ENCODE measurements at regions not wholly inside any gene's neighbourhood (a gene's known extent, or its start where the extent isn't known, plus 50 kb on each side); places are given as distances from the start of the nearest gene placed in this dataset.
A peak's percentile ranks its signal among the peaks of the same experiment; 100 is the strongest.

DNA sequence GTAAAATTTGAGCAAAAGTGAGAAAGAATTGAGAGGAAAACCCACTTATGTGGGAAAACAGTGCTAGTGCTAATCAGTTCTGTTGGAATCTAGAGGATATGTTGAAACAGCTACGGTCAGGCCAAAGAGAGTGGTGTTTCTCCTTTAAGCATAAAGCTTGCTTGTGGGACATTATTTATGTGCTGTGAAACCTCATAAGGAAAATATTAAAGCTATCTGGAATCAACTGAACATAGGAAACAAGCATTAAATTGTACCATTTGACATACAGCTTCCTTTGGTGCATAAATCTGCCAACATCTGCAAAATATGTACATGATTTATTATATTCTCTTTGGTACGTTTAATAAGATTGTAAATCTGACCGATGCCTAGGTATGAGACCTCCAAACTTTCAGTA, 182.5 kb upstream of the PDE10A start:
- TF ChIP-seq CTCF (IDR thresholded peaks at IDR 0.05): no peak
- Histone ChIP-seq H3K27me3 (no peaks in the 10 kb centered on the region), H3K27ac (no peak overlapping the region), H3K9me3 (no peaks in the 10 kb centered on the region), H3K4me3 (no peak overlapping the region), H3K4me1 (peaks cover 12% of the 10 kb centered on the region), H3K36me3 (no peaks in the 10 kb centered on the region), H3K9ac (ENCODE audit: low read depth in 2 of 2, low read length in 2 of 2) (no peak overlapping the region)
- no peak for DNase-seq
- intact Hi-C loops (cut with DNase I): no loop called here

DNA sequence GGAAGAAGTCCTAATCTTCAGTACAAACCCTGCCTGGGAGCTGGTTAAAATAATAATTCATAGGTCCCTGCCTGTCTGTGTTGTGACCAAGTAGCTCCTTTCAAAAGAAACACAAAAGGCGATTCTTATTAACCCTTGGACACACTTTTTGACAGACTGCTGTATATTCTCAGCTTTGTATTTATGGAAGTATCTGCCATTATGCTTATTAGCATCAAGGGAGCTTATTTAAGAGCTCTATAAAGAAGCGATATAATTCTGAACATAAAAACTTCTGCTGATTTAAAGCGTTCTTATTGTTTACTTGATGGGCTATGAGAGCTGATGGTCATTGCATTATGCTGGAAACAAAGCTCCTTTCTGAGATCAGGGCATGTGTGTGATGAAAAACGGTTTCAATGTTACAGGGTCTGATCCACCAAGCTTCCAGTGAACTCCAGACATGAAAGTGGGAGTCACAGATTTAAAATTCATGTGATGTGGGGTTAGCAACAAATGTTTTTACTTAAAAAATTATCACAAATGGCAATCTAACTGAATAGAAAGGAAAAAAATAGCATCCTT, 181.8 kb upstream of the PDE10A start:
- Histone ChIP-seq H3K36me3 (no peaks in the 10 kb centered on the region), H3K27me3 (no peaks in the 10 kb centered on the region), H3K9me3 (no peaks in the 10 kb centered on the region), H3K4me1 (peaks cover 12% of the 10 kb centered on the region), H3K27ac (no peak overlapping the region), H3K4me3 (no peak overlapping the region), H3K9ac (ENCODE audit: low read depth in 2 of 2, low read length in 2 of 2) (no peak overlapping the region)
- intact Hi-C loops (cut with DNase I): no loop called here
- TF ChIP-seq CTCF (IDR thresholded peaks at IDR 0.05): no peak
- no peak for DNase-seq

- no peaks in the 10 kb centered on the region for H3K36me3 ChIP-seq
- no peak for DNase-seq
- no peaks in the 10 kb centered on the region for H3K27me3 ChIP-seq
- peaks cover 12% of the 10 kb centered on the region for H3K4me1 ChIP-seq
- intact Hi-C loops (cut with DNase I): no loop called here
- no peak overlapping the region for H3K9ac ChIP-seq (ENCODE audit: low read depth in 2 of 2, low read length in 2 of 2)
- H3K27ac ChIP-seq: no peak overlapping the region
- no peaks in the 10 kb centered on the region for H3K9me3 ChIP-seq
- no peak overlapping the region for H3K4me3 ChIP-seq
- no peak for TF ChIP-seq CTCF (IDR thresholded peaks at IDR 0.05)
Measured at GRCh38 chr6:165844232-165844631, 181.2 kb upstream of the PDE10A start.

DNA sequence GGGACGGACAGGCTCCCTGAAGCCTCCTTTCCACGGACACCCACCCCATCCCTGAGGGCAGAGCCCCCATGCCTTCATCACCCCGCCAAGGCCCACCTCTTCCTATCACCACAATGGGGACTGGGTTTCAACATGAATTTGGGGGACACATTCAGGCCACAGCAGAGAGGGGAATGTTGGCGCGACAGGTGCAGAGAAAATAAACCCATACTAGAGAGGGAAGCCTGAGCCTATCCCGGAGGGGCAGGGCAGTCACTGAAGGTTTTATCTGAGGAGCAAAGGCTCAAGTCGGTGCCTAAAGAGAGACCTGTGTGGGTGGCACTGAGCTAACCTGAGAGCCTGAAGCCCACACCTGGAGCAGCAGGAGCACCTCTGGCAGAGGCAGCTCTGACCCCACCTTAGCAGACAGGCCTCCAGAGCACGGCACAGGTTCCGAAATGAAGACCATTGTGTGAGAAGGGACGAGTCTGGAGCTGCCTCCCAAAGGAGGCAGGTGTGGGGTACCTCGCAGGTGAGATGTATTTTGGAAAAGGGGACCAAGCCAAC, 180.6 kb upstream of the PDE10A start:
- Histone ChIP-seq H3K9me3 (no peaks in the 10 kb centered on the region), H3K27me3 (no peaks in the 10 kb centered on the region), H3K4me1 (peaks cover 12% of the 10 kb centered on the region), H3K9ac (ENCODE audit: low read depth in 2 of 2, low read length in 2 of 2) (no peak overlapping the region), H3K27ac (no peak overlapping the region), H3K36me3 (no peaks in the 10 kb centered on the region), H3K4me3 (no peak overlapping the region)
- no peak for DNase-seq
- intact Hi-C loops (cut with DNase I): no loop called here
- TF ChIP-seq CTCF (IDR thresholded peaks at IDR 0.05): no peak

DNA sequence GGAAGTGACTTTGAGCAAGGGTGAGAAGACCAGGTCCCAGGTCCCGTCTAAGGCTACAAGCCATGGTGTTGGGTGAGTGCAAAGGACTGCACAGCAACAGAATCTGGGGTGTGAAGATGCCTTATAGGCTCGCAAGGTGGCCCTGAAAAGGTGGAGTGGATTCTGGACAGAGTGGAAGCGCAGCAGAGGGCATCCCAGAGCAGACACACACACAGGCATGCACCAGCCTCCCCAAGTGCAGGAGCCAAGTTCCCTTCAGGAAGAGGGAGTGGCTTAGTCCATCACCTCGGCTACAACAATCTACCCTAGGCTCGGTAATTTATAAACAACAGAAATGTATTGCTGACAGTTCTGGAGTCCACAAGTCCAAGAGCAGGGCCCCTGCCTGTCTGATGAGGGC, 180.1 kb upstream of the PDE10A start:
- intact Hi-C loops (cut with DNase I): no loop called here
- H3K9me3 ChIP-seq: no peaks in the 10 kb centered on the region
- TF ChIP-seq CTCF (IDR thresholded peaks at IDR 0.05): no peak
- peak overlapping the region; percentile 29 to 30 for H3K9ac ChIP-seq (ENCODE audit: low read depth in 2 of 2, low read length in 2 of 2)
- peak; percentile 53 for DNase-seq
- no peaks in the 10 kb centered on the region for H3K27me3 ChIP-seq
- no peak overlapping the region for H3K27ac ChIP-seq
- no peaks in the 10 kb centered on the region for H3K36me3 ChIP-seq
- no peak overlapping the region for H3K4me3 ChIP-seq
- H3K4me1 ChIP-seq: peaks cover 12% of the 10 kb centered on the region

All from colonic mucosa (tissue), 4 donors.